T47D (cell line): ENCODE measurements at regions not wholly inside any gene's neighbourhood (a gene's known extent, or its start where the extent isn't known, plus 50 kb on each side); places are given as distances from the start of the nearest gene placed in this dataset.
A peak's percentile ranks its signal among the peaks of the same experiment; 100 is the strongest.
"Not testable (repeated sequence)": the region's sequence is repeated elsewhere in the genome, so short reads cannot be mapped to it uniquely, and the experiment has no call there.

Experiments used
- DNase-seq, 2 experiments: peaks; one replicate each; pipeline versions ENCODE4 v3.0.0 to v3.0.0-alpha.2; 2011 to 2012; ENCODE audit warnings: low read depth in 1 of 2, low spot score in 1 of 2
- JUND ChIP-seq: IDR thresholded peaks from 2 replicates; pipeline ENCODE4 v1.6.1; 2012; ENCODE audit warnings: low read depth
- in situ Hi-C: cut with HindIII; loops from 2 replicates; pipeline ENCODE4 v1.10.0; 2016; ENCODE audit warnings: low sequenced_read_pairs, low pct_unique_long_range_greater_than_20kb

DNA sequence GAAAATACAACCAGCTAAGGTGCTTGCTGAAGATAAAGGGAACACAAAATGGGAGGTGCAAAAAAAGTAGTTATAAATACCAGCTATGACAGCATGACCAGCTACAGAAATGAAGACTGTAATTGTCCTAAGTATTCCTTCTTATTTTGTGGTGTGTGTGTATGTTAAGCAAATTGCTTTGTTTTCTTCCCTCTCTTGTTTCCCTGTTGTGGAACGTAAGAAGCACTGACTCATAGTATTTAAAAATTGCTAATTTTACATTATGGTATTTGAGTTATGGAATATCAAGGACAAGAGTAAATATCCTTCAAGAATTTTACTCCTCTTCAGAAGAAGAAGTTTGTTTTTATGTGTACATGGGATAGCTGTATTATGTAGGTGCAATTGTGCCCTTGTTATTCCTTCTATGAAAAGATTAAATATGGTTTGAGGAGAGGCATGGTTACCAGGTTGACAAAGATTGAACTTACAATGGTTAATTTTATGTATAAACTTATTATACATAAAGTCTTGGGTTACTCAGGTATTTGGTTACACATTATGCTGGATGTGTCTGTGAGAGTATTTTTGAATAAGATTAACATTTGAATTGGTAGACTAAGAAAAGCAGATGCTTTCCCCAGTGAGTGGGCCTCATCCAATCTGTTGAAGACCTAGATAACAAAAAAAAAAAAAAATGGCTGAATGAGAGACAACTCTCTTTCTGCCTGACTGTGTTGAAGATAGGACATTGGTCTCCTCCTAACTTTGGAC is 1132.1 kb upstream of the ALCAM start:
- no peak for TF ChIP-seq JUND
- DNase-seq = no peak
- in situ Hi-C loops = no loop called here

DNA sequence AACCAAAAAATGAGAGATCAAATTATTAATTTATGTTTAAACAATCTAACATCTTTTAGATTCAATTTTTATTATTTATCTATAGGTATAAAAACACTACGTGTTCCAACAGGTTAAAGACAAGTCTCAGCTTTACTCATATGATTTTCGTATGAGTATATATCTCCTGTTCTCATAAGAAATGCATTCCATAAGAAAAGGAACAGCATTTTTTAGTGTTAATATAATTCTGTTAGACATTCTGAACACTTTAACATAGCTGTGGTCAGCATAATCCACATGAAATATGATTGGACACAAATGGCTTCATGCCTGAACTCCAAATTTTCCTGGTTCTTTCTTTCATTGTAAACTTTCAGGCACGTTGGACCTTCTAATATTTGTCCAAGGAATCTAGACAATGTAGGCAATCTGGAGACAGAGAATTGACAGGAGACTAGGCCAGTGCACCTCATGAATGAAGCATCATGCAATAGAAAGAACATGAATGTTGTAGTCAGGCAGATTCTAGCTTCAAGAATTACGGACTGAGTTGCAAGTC is 1122.0 kb upstream of the ALCAM start:
- in situ Hi-C loops = no loop called here
- TF ChIP-seq JUND = no peak
- no peak for DNase-seq

DNA sequence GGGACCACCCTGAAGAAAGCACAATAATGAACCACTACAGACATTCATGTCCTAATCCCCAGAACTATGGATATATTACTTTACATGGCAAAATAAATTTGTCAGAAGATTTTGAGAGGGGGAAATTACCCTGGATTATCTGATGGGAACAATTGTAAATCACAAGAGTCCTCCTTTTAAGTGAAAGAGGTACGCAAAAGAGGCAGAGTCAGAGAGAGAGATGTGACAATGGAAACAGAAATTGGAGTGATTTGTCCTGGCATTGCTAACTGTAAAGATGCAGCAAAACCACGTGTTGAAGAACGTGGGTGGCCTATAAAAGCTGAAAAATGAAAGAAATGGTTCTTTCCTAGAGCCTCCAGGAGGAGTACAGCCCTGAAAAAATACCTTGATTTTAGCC is 1121.4 kb upstream of the ALCAM start:
- TF ChIP-seq JUND = no peak
- in situ Hi-C loops = no loop called here
- DNase-seq = no peak

DNA sequence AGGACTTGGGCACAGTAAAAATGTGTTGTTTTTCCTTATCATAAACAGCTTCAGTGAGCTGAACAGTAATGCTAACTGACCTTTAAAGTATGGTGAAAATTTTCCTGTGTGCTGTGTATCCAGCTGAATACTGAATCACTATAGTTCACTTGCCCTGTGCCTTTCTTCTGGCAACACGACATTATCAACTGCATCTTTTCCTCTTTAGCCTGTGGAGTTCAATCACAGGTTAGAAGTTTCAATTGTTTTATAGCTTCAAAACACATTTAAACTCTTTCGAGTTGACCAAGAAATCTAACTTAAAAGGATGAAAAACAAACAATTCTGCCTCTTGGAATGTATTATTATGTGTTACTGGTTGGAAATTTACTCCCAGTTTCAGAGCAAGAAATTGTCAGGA is 1120.7 kb upstream of the ALCAM start:
- no peak for TF ChIP-seq JUND
- in situ Hi-C loops = no loop called here
- no peak for DNase-seq

DNA sequence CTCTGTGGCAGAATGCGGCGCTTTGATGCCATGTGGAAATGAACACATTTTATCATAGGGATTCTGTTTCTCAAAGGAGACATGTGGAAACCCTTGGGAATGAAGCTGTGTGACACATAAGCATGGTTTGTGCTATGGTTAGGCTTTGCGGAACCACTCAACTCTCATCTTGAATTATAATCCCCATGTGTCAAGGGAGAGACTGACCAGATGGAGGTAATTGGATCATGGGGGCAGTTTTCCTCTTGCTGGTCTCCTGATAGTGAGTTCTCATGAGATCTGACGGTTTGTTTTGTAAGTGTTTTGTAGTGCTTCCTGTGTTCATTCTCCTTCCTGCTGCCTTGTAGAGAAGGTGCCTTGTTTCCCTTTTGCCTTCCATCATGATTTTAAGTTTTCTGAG is 1109.2 kb upstream of the ALCAM start:
- TF ChIP-seq JUND = no peak
- no peak for DNase-seq
- in situ Hi-C loops = no loop called here

DNA sequence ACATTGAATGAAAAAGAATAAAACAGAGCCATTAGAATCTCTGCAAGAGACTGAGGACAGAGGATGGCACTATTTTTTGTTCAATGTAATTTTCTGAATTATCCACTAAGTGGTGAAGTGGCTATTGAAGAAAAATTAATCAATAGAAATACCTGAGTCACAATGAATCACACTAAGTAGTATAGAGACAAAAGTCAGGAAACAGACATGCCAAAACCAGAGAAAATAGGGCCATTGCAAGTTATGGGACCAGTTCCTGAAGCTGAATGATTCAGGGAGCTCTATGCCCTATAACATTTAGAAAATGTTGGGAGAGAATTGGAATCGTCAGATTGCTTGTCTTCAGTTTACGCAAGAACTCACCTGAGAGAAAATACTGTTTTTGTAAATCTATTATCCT is 1103.2 kb upstream of the ALCAM start:
- in situ Hi-C loops = no loop called here
- no peak for TF ChIP-seq JUND
- DNase-seq = no peak

DNA sequence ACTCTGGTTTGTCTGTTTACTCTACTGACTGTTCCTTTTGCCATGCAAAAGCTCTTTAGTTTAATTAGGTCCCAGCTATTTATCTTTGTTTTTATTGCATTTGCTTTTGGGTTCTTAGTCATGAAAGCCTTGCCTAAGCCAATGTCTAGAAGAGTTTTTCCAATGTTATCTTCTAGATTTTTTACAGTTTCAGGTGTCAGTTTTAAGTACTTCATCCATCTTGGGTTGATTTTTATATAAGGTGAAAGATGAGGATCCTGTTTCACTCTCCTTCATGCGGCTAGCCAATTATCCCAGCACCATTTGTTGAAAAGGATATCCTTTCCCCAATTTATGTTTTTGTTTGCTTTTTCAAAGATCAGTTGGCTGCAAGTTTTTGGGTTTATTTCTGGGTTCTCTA is 1100.5 kb upstream of the ALCAM start:
- in situ Hi-C loops, DNase-seq: not testable (repeated sequence)

DNA sequence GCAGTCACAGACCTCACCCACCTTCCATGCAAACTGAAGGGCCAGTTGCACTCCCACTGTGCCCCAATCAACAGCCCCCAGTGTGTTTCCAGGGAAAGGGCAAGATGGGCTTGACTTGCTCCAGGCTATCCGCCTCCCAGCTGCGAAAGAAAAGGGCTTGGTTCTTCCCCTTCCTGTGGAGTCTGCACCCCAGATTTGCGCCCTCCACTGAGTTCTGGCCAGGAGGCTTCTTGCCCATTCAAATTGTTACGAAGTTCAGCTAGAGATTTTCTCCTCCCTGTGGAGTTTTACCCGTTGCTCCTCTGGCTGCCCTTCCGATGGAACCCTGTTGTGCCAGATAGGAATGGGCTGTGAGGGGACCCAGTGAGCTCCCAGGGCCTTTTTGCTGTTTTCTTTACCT is 1096.9 kb upstream of the ALCAM start:
- DNase-seq = no peak
- in situ Hi-C loops = no loop called here
- no peak for TF ChIP-seq JUND

DNA sequence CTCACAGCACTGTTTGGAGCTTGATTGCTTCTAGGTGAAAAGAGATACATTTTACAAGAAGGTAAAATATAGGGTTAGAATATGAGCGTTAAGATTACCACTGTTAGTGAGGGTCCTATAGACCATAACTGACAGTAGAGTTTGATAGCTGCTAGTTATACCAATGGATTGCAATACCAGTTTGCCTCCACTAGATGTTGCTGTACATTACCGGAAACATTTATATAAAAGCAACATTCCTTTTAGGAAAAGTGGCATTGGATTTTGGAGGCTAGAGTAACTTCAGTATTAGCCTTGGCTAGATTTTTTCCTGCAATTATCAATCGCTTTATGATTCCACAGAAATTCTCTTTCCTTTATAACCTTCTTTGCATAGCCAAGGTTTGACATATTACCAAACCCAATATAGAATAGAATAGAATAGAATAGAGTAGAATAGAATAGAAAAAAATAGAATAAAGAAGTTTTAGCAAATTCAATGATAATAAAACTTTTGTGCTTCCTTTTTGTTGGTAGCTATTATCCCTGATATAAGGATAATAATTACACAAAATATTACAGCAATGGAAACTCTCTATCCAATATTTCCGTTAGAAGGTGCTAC is 1093.6 kb upstream of the ALCAM start:
- DNase-seq = peak in 1 of 2 experiments; percentile 58
- in situ Hi-C loops = no loop called here
- no peak for TF ChIP-seq JUND

DNA sequence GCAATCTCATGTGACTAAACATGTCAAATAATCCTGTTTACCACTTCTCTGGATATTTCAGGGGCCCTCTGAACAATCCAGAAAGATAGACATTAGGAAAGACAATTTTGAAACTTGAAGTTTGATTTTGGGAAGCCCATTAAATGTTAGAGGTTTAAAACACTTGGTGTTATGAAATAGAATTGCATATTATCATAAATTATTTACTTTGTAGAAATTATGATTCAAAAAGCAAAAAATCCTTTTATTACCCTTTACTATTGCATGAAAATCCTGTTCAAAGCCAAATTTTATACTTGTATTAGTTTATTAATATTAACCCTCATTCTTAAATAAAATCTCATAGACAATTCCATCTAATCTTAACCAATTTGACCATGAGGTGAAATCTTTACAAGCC is 1091.5 kb upstream of the ALCAM start:
- in situ Hi-C loops = no loop called here

DNA sequence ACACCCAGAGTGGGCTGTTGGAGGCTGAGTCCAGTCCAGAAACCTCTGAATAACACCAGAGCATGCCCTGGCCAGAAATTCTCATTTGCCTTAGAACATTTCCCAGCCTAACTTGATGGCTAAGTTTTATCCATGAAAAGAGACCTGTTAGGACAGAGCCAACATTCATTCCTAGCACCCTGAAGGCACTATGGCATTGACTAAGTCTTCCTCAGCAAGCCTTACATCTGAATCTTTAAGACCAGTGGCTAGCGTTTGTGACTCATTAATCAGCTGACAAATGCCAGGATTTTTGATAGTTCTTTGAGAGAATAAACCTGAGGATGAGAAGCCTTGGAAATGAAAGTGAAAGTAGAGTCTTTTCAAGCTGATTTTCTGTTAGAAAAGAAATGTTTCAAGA is 1087.1 kb upstream of the ALCAM start:
- no peak for TF ChIP-seq JUND
- in situ Hi-C loops = no loop called here
- peak in 1 of 2 experiments; percentile 25 for DNase-seq

More for the DNA sequence above, 1091.5 kb upstream of the ALCAM start:
- no peak for TF ChIP-seq JUND
- no peak for DNase-seq

DNA sequence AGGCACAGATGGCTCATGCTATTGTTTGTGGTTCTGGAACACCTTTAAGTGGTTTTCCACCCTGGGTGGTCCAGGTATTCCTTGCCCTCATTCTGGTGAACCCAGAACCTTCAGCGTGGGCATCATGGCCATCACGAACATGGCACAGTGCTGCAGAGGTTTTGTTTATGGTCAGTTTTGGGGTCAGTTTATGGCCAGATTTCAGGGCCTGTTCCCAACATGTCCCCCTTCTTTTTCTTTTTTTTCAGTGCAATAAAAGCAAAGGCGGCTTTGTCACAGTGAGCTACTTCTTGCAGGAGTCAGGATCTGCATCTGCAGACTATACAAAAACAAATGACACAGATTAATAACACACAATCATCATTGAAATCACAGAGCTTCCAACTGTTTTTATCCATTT is 1085.0 kb upstream of the ALCAM start:
- DNase-seq = no peak
- no peak for TF ChIP-seq JUND
- in situ Hi-C loops = no loop called here

DNA sequence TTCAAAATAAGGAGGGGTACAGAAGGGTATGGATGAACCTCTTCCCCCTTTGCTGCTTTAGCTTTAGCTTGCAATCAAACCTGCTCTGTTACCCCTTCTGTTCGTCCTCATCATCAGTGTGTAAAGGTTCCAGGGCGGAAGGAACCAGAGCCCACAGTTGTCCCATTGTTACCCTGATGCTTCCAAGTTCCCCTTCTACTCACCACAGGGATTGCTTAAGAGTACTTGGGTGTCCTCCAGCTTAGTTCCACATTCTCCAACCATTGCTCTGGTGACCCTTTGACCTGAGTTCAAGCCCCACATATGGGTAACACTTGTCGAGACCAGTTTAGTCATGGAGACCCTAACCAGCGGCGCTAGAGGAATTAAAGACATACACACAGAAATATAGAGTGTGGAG is 1080.1 kb upstream of the ALCAM start:
- DNase-seq = no peak
- in situ Hi-C loops = no loop called here

More for the DNA sequence above, 1080.1 kb upstream of the ALCAM start:
- TF ChIP-seq JUND = no peak
